ENCODE measurements at regions not wholly inside any gene's neighbourhood (a gene's known extent, or its start where the extent isn't known, plus 50 kb on each side); places are given as distances from the start of the nearest gene placed in this dataset.

GRCh38 chr5:133875179-133875578, 93.2 kb downstream of the C5orf15 start:
- Histone ChIP-seq H3K9me3 (ENCODE audit: control insufficient read depth, low read depth, low read length) (no peaks in the 10 kb centered on the region), H3K9me1 (ENCODE audit: control insufficient read depth, extremely low read depth, insufficient read depth, low read length) (no peaks in the 10 kb centered on the region), H3K27ac (ENCODE audit: control insufficient read depth, insufficient read depth, low read length) (no peak overlapping the region), H3K36me3 (ENCODE audit: control insufficient read depth in 2 of 2, extremely low read depth in 1 of 2, insufficient read depth in 2 of 2, low read length in 2 of 2) (no peaks in the 10 kb centered on the region), H3K4me3 (ENCODE audit: control insufficient read depth in 2 of 3, extremely low read depth in 1 of 3, insufficient read depth in 2 of 3, low read depth in 1 of 3, low read length in 3 of 3) (no peak overlapping the region), H3K79me2 (ENCODE audit: control insufficient read depth, insufficient read depth, low read length) (no peaks in the 10 kb centered on the region), H4K20me1 (ENCODE audit: control insufficient read depth, extremely low read depth, insufficient read depth, low read length) (no peaks in the 10 kb centered on the region), H3K9ac (ENCODE audit: control insufficient read depth, extremely low read depth, insufficient read depth, low read length) (no peak overlapping the region), H2AFZ (ENCODE audit: control insufficient read depth, low read length) (no peak overlapping the region), H3K4me2 (ENCODE audit: control insufficient read depth, extremely low read depth, insufficient read depth, low read depth, low read length) (no peak overlapping the region), H3K27me3 (ENCODE audit: control insufficient read depth, extremely low read depth, insufficient read depth, low read length) (peaks cover 6% of the 10 kb centered on the region), H3K4me1 (ENCODE audit: control insufficient read depth, extremely low read depth, insufficient read depth, low read length) (no peaks in the 10 kb centered on the region)
- dilution Hi-C loops (cut with MboI; ENCODE audit: extremely low pct_ligation_motif_present, low sequenced_read_pairs) = no loop called here
- DNase-seq (ENCODE audit: low read depth, low spot score) (no peak), FAIRE-seq (no peak)
- no peak for TF ChIP-seq EZH2 (IDR thresholded peaks at IDR 0.05; ENCODE audit: low read length)
- no peak for TF ChIP-seq CTCF (optimal IDR thresholded peaks at IDR 0.05 in 1 of 3, IDR thresholded peaks at IDR 0.05 in 1 of 3, conservative IDR thresholded peaks at IDR 0.05 in 1 of 3; ENCODE audit: extremely low read depth in 1 of 3, insufficient read depth in 2 of 3, low read length in 3 of 3)

GRCh38 chr5:133873449-133873848, 95.0 kb downstream of the C5orf15 start:
- Histone ChIP-seq H3K27me3 (ENCODE audit: control insufficient read depth, extremely low read depth, insufficient read depth, low read length) (peaks cover 6% of the 10 kb centered on the region), H3K4me3 (ENCODE audit: control insufficient read depth in 2 of 3, extremely low read depth in 1 of 3, insufficient read depth in 2 of 3, low read depth in 1 of 3, low read length in 3 of 3) (no peak overlapping the region), H3K4me1 (ENCODE audit: control insufficient read depth, extremely low read depth, insufficient read depth, low read length) (no peaks in the 10 kb centered on the region), H2AFZ (ENCODE audit: control insufficient read depth, low read length) (no peak overlapping the region), H3K9me1 (ENCODE audit: control insufficient read depth, extremely low read depth, insufficient read depth, low read length) (no peaks in the 10 kb centered on the region), H3K9ac (ENCODE audit: control insufficient read depth, extremely low read depth, insufficient read depth, low read length) (no peak overlapping the region), H3K4me2 (ENCODE audit: control insufficient read depth, extremely low read depth, insufficient read depth, low read depth, low read length) (no peak overlapping the region), H3K9me3 (ENCODE audit: control insufficient read depth, low read depth, low read length) (no peaks in the 10 kb centered on the region), H3K36me3 (ENCODE audit: control insufficient read depth in 2 of 2, extremely low read depth in 1 of 2, insufficient read depth in 2 of 2, low read length in 2 of 2) (no peaks in the 10 kb centered on the region), H4K20me1 (ENCODE audit: control insufficient read depth, extremely low read depth, insufficient read depth, low read length) (no peaks in the 10 kb centered on the region), H3K27ac (ENCODE audit: control insufficient read depth, insufficient read depth, low read length) (no peak overlapping the region), H3K79me2 (ENCODE audit: control insufficient read depth, insufficient read depth, low read length) (no peaks in the 10 kb centered on the region)
- DNase-seq (ENCODE audit: low read depth, low spot score) (no peak), FAIRE-seq (no peak)
- dilution Hi-C loops (cut with MboI; ENCODE audit: extremely low pct_ligation_motif_present, low sequenced_read_pairs) = no loop called here
- TF ChIP-seq EZH2 (IDR thresholded peaks at IDR 0.05; ENCODE audit: low read length) (no peak), CTCF (optimal IDR thresholded peaks at IDR 0.05 in 1 of 3, IDR thresholded peaks at IDR 0.05 in 1 of 3, conservative IDR thresholded peaks at IDR 0.05 in 1 of 3; ENCODE audit: extremely low read depth in 1 of 3, insufficient read depth in 2 of 3, low read length in 3 of 3) (no peak)
